Neutrophil (primary cell): ENCODE measurements at regions not wholly inside any gene's neighbourhood (a gene's known extent, or its start where the extent isn't known, plus 50 kb on each side); places are given as distances from the start of the nearest gene placed in this dataset.

Experiments
- H3K27ac ChIP-seq: fragments of 200-600 bp; sonication (generic); 2 replicates; pipeline ENCODE4 v1.5.1; 2016; ENCODE audit warnings: mild to moderate bottlenecking, moderate library complexity
- H3K27me3 ChIP-seq: fragments of 200-600 bp; sonication (generic); 2 replicates; pipeline ENCODE4 v1.6.0; 2016; ENCODE audit warnings: mild to moderate bottlenecking
- H3K36me3 ChIP-seq: fragments of 200-600 bp; sonication (generic); 2 replicates; pipeline ENCODE4 v1.5.1; 2017
- H3K4me1 ChIP-seq, 2 experiments: fragments of 200-600 bp in 1 of 2; sonication (generic) in 1 of 2; 1 replicate in 1 of 2; 2 replicates in 1 of 2; pipeline versions ENCODE4 v1.5.1 to v1.6.1; 2013 to 2016; ENCODE audit warnings: low read depth in 1 of 2, low read length in 1 of 2, mild to moderate bottlenecking in 1 of 2, moderate library complexity in 1 of 2; ENCODE audit not compliant: control insufficient read depth in 1 of 2, insufficient read depth in 1 of 2
- H3K4me3 ChIP-seq, 2 experiments: fragments of 200-600 bp in 1 of 2; sonication (generic) in 1 of 2; 1 replicate in 1 of 2; 2 replicates in 1 of 2; pipeline ENCODE4 v1.5.1; 2013 to 2016; ENCODE audit warnings: low read depth in 1 of 2, low read length in 1 of 2, mild to moderate bottlenecking in 1 of 2, moderate library complexity in 1 of 2
- H3K9me3 ChIP-seq: fragments of 200-600 bp; sonication (generic); 2 replicates; pipeline ENCODE4 v1.5.1; 2016
- TF ChIP-seq, protein P1 (sequence below): fragments of 200-600 bp; sonication (generic); IDR thresholded peaks from 2 replicates; pipeline ENCODE4 v1.5.1; 2016; ENCODE audit warnings: antibody characterized with exemption

- Histone ChIP-seq H3K4me3 (no peak overlapping the region), H3K27ac (no peak overlapping the region), H3K27me3 (no peaks in the 10 kb centered on the region), H3K9me3 (no peaks in the 10 kb centered on the region), H3K4me1 (no peaks in the 10 kb centered on the region), H3K36me3 (no peaks in the 10 kb centered on the region)
- TF ChIP-seq, protein P1, sequence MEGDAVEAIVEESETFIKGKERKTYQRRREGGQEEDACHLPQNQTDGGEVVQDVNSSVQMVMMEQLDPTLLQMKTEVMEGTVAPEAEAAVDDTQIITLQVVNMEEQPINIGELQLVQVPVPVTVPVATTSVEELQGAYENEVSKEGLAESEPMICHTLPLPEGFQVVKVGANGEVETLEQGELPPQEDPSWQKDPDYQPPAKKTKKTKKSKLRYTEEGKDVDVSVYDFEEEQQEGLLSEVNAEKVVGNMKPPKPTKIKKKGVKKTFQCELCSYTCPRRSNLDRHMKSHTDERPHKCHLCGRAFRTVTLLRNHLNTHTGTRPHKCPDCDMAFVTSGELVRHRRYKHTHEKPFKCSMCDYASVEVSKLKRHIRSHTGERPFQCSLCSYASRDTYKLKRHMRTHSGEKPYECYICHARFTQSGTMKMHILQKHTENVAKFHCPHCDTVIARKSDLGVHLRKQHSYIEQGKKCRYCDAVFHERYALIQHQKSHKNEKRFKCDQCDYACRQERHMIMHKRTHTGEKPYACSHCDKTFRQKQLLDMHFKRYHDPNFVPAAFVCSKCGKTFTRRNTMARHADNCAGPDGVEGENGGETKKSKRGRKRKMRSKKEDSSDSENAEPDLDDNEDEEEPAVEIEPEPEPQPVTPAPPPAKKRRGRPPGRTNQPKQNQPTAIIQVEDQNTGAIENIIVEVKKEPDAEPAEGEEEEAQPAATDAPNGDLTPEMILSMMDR, result no peak
Observed at GRCh38 chr2:122074201-122074600, 318.8 kb downstream of the TSN start.

DNA sequence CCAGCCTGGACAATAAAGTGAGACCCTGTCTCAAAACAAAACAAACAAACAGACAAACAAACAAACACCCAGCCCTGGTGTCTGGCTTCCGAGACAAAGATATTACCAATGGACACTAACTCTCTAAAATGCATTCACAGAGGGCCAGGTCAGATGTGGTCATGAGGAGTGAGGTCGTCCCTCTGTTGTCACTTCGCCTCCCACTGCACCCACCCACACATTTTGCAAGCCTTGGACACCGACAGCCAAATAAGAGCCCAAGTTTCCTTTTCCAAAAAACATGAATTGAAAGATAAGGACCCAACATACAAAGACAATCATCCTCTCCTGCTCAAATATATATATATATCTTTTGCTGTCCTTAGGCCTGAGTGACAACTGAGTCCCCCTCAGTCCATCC is 319.9 kb downstream of the TSN start:
- H3K27ac ChIP-seq, result no peak overlapping the region
- H3K27me3 ChIP-seq, result no peaks in the 10 kb centered on the region
- H3K4me3 ChIP-seq, result no peak overlapping the region
- H3K9me3 ChIP-seq, result no peaks in the 10 kb centered on the region
- TF ChIP-seq, protein P1, result no peak
- no peaks in the 10 kb centered on the region for H3K4me1 ChIP-seq
- H3K36me3 ChIP-seq, result no peaks in the 10 kb centered on the region

- TF ChIP-seq, protein P1, result no peak
- Histone ChIP-seq H3K36me3 (no peaks in the 10 kb centered on the region), H3K27ac (no peak overlapping the region), H3K4me3 (no peak overlapping the region), H3K27me3 (no peaks in the 10 kb centered on the region), H3K4me1 (no peaks in the 10 kb centered on the region), H3K9me3 (no peaks in the 10 kb centered on the region)
Observed at GRCh38 chr2:122077114-122077513, 321.7 kb downstream of the TSN start.

GRCh38 chr2:122077771-122078170 is 322.3 kb downstream of the TSN start:
- H3K9me3 ChIP-seq, result no peaks in the 10 kb centered on the region
- TF ChIP-seq, protein P1, result no peak
- no peak overlapping the region for H3K27ac ChIP-seq
- no peaks in the 10 kb centered on the region for H3K36me3 ChIP-seq
- no peaks in the 10 kb centered on the region for H3K4me1 ChIP-seq
- no peaks in the 10 kb centered on the region for H3K27me3 ChIP-seq
- no peak overlapping the region for H3K4me3 ChIP-seq

DNA sequence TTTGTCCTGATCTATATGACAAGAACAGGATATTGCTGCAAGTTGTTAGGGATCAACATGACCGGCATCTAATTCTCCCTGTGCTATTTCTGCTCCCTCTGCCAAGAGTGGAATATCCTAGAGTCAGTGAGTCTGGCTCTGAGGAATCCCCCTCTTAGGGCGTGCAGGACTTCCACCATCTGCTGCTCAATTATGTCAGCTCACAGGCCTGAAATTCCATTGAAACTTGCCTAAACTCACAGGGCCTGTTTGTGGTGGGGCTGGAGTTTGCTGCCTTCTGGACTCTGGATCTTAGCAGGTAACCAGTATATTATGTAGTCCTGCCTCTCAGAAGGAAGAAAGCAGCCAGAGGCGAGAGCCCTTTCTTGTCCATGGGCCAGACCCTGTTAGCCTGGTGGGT is 323.0 kb downstream of the TSN start:
- TF ChIP-seq, protein P1, result no peak
- H3K27me3 ChIP-seq, result no peaks in the 10 kb centered on the region

DNA sequence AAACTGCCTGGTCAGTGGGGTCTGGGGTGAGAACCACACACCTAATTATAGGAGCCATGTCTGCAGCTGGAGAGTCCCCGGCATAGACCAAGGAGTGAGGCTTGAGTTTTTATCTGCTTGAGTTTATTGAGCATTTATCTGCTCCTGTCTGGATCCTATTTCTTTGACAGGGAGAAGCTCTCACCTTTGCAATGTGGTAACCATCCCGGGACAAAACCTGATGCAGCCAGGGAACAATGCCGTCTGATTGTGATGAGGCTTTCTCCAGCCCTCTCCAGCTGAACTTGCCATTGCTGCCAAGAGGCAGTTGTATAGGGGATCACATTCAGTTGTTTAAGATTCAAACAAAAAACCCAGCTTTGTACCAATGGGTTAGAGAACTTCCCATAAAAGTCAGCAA is 324.4 kb downstream of the TSN start:
- no peak overlapping the region for H3K27ac ChIP-seq
- no peaks in the 10 kb centered on the region for H3K27me3 ChIP-seq
- no peaks in the 10 kb centered on the region for H3K4me1 ChIP-seq
- TF ChIP-seq, protein P1, result no peak
- H3K4me3 ChIP-seq, result no peak overlapping the region
- no peaks in the 10 kb centered on the region for H3K9me3 ChIP-seq
- H3K36me3 ChIP-seq, result no peaks in the 10 kb centered on the region

More for the DNA sequence above, 323.0 kb downstream of the TSN start:
- no peaks in the 10 kb centered on the region for H3K36me3 ChIP-seq
- no peaks in the 10 kb centered on the region for H3K9me3 ChIP-seq
- H3K4me3 ChIP-seq, result no peak overlapping the region
- no peak overlapping the region for H3K27ac ChIP-seq
- H3K4me1 ChIP-seq, result no peaks in the 10 kb centered on the region
